IMR-90 (cell line): ENCODE measurements at regions not wholly inside any gene's neighbourhood (a gene's known extent, or its start where the extent isn't known, plus 50 kb on each side); places are given as distances from the start of the nearest gene placed in this dataset.

Source experiments
- ATAC-seq: fragments of 200-7000 bp; cut with Tn5 transposase; 2 replicates; pipeline ENCODE4 v1.9.1; 2020; ENCODE audit warnings: low read depth, mild to moderate bottlenecking, moderate library complexity
- BruUV-seq: library from RNA; stranded (reverse); fragments of 400-500 nt; replicated peaks from 2 replicates; lab custom pipeline; 2021; lab: Mats Ljungman, UMichigan
- CTCF ChIA-PET: fragments of 300-600 bp; formaldehyde crosslinking; extraction: SDS; loops from one replicate; lab custom pipeline; 2021; ENCODE audit warnings: antibody characterized with exemption; lab: Yijun Ruan, JAX
- POLR2A ChIA-PET: fragments of 300-600 bp; sonication (Branson Sonifier 250); formaldehyde crosslinking; loops from one replicate; lab custom pipeline; 2022; ENCODE audit warnings: antibody characterized with exemption; ENCODE audit not compliant: unreplicated experiment; lab: Charles Lee
- DNase-seq: peaks from one replicate; pipeline ENCODE4 v3.0.0; 2013
- H2AFZ ChIP-seq: replicated peaks from 2 replicates; pipeline ENCODE3; 2013; ENCODE audit warnings: low read length, mild to moderate bottlenecking; ENCODE audit not compliant: poor library complexity
- H2AK5ac ChIP-seq: 2 replicates; pipeline ENCODE4 v1.6.1; 2013; ENCODE audit warnings: low read depth, low read length, inconsistent platforms
- H2AK9ac ChIP-seq: replicated peaks from 2 replicates; pipeline ENCODE3; 2013; ENCODE audit warnings: mild to moderate bottlenecking, low read depth, low read length, moderate library complexity; ENCODE audit not compliant: poor library complexity
- H2BK120ac ChIP-seq: 2 replicates; pipeline ENCODE4 v1.6.1; 2013; ENCODE audit warnings: low read depth, low read length, inconsistent platforms
- H2BK15ac ChIP-seq: 3 replicates; pipeline ENCODE4 v1.6.1; 2013; ENCODE audit warnings: low read depth, low read length, inconsistent platforms
- H2BK20ac ChIP-seq: 2 replicates; pipeline ENCODE4 v1.6.1; 2013; ENCODE audit warnings: low read depth, mild to moderate bottlenecking, inconsistent platforms, low read length, moderate library complexity
- H2BK5ac ChIP-seq: 2 replicates; pipeline ENCODE4 v1.6.1; 2013; ENCODE audit warnings: mild to moderate bottlenecking, low read depth, low read length, inconsistent platforms; ENCODE audit not compliant: poor library complexity, severe bottlenecking
- H3K14ac ChIP-seq: replicated peaks from 2 replicates; pipeline ENCODE4 v1.6.1; 2013; ENCODE audit warnings: low read depth, low read length, inconsistent platforms
- H3K18ac ChIP-seq: 2 replicates; pipeline ENCODE4 v1.6.1; 2013; ENCODE audit warnings: low read depth, low read length, control low read depth
- H3K23ac ChIP-seq: 2 replicates; pipeline ENCODE4 v1.6.1; 2013; ENCODE audit warnings: low read depth, low read length, inconsistent platforms
- H3K27ac ChIP-seq: 2 replicates; pipeline ENCODE4 v1.5.1; 2013; ENCODE audit warnings: mild to moderate bottlenecking, control low read depth, low read length; ENCODE audit not compliant: insufficient read depth
- H3K27me3 ChIP-seq: 2 replicates; pipeline ENCODE4 v1.6.1; 2013; ENCODE audit warnings: low read length; ENCODE audit not compliant: control insufficient read depth, insufficient read depth
- H3K36me3 ChIP-seq: 2 replicates; pipeline ENCODE4 v1.6.1; 2013; ENCODE audit warnings: low read length, mixed read lengths; ENCODE audit not compliant: control insufficient read depth, insufficient read depth
- H3K4ac ChIP-seq: 2 replicates; pipeline ENCODE4 v1.6.1; 2013; ENCODE audit warnings: low read depth, low read length, inconsistent platforms
- H3K4me1 ChIP-seq: 2 replicates; pipeline ENCODE4 v1.6.1; 2013; ENCODE audit warnings: low read length, mixed read lengths; ENCODE audit not compliant: control insufficient read depth, insufficient read depth
- H3K4me2 ChIP-seq: 2 replicates; pipeline ENCODE4 v1.6.1; 2013; ENCODE audit warnings: low read depth, mild to moderate bottlenecking, control low read depth, low read length, moderate library complexity
- H3K4me3 ChIP-seq: 2 replicates; pipeline ENCODE4 v1.5.1; 2013; ENCODE audit warnings: low read depth, mild to moderate bottlenecking, control low read depth, low read length, moderate library complexity; ENCODE audit not compliant: insufficient read depth
- H3K56ac ChIP-seq: 2 replicates; pipeline ENCODE4 v1.6.1; 2013; ENCODE audit warnings: low read length, inconsistent platforms; ENCODE audit not compliant: insufficient read depth; ENCODE audit errors: extremely low read depth
- H3K79me1 ChIP-seq, 2 experiments: 2 replicates each; pipeline ENCODE4 v1.6.1; 2013; ENCODE audit warnings: low read length in 2 of 2, inconsistent platforms in 1 of 2, low read depth in 1 of 2
- H3K9ac ChIP-seq: 2 replicates; pipeline ENCODE4 v1.6.1; 2013; ENCODE audit warnings: low read depth, low read length, control low read depth
- H3K9me1 ChIP-seq: 2 replicates; pipeline ENCODE4 v1.6.1; 2013; ENCODE audit warnings: low read length, inconsistent platforms; ENCODE audit not compliant: insufficient read depth
- H3K9me3 ChIP-seq: 2 replicates; pipeline ENCODE4 v1.6.1; 2013; ENCODE audit warnings: low read length; ENCODE audit not compliant: control insufficient read depth, insufficient read depth
- H4K20me1 ChIP-seq: 2 replicates; pipeline ENCODE4 v1.6.1; 2013; ENCODE audit warnings: low read length, inconsistent platforms; ENCODE audit not compliant: insufficient read depth
- H4K5ac ChIP-seq: 2 replicates; pipeline ENCODE4 v1.6.1; 2013; ENCODE audit warnings: mild to moderate bottlenecking, low read depth, low read length, control low read depth
- H4K8ac ChIP-seq, 2 experiments: 2 replicates each; pipeline ENCODE4 v1.6.1; 2013; ENCODE audit warnings: low read depth in 2 of 2, low read length in 2 of 2, control low read depth in 1 of 2, inconsistent platforms in 1 of 2
- H4K91ac ChIP-seq: 2 replicates; pipeline ENCODE4 v1.6.1; 2013; ENCODE audit warnings: low read depth, low read length, inconsistent platforms; ENCODE audit not compliant: insufficient read depth
- MAFK ChIP-seq: IDR thresholded peaks from 2 replicates; pipeline ENCODE4 v1.6.1; 2012; ENCODE audit warnings: low read depth, low read length, improper control_type of control experiment
- RCOR1 ChIP-seq: IDR thresholded peaks from 2 replicates; pipeline ENCODE4 v1.6.1; 2012; ENCODE audit warnings: mild to moderate bottlenecking, low read length, improper control_type of control experiment; ENCODE audit not compliant: insufficient replicate concordance
- WGBS, 2 experiments: methylation state at CpG; one replicate each; pipeline versions ENCODE4 v1.1.5 to v1.1.7; 2013; ENCODE audit warnings: missing lambda C conversion rate in 2 of 2; ENCODE audit not compliant: insufficient read length in 1 of 2; ENCODE audit errors: extremely low coverage in 2 of 2; 5-methylcytosine and 5-hydroxymethylcytosine counted together
- dilution Hi-C: fragments of 300-500 bp; cut with HindIII; formaldehyde crosslinking; loops from one replicate; pipeline ENCODE4 v1.14.3; 2018; ENCODE audit warnings: low sequenced_read_pairs; ENCODE audit not compliant: unreplicated experiment
- in situ Hi-C: fragments of 300-500 bp; cut with MboI; formaldehyde crosslinking; loops from 3 replicates; pipeline ENCODE4 v1.14.3; 2019; ENCODE audit warnings: low sequenced_read_pairs, inconsistent platforms, mixed read lengths
- intact Hi-C: fragments of 100-400 bp; cut with micrococcal nuclease; formaldehyde crosslinking; loops from 2 replicates; pipeline ENCODE4 v1.10.0; 2022

DNA sequence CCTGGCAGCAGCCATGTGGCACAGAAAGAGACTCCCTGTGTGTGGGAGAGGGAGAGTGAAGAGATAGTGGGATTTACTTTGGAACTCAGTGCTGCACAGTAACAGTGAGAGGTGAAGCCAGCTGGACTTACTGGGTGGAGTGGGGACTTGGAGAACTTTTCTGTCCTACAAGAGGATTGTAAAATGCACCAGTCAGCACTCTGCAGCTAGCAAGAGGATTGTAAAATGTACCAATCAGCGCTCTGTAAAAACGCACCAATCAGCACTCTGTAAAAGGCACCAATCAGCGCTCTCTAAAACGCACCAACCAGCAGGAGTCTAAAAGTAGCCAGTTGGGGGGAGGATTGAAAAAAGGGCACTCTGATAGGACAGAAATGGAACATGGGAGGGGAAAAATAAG, 688.8 kb upstream of the ALCAM start:
- H3K56ac ChIP-seq, result no peak overlapping the region
- no peak overlapping the region for H2AK5ac ChIP-seq
- H2BK20ac ChIP-seq, result no peak overlapping the region
- no peak overlapping the region for H3K4me3 ChIP-seq
- no peaks in the 10 kb centered on the region for H4K20me1 ChIP-seq
- ChIA-PET CTCF (no interaction called here), POLR2A (no interaction called here)
- H3K4me2 ChIP-seq, result no peak overlapping the region
- DNase-seq (no peak), ATAC-seq (no peak)
- no peak overlapping the region for H2BK120ac ChIP-seq
- H3K9me3 ChIP-seq, result no peaks in the 10 kb centered on the region
- dilution Hi-C loops (no loop called here), intact Hi-C loops (no loop called here), in situ Hi-C loops (no loop called here)
- no peak overlapping the region for H3K14ac ChIP-seq
- H3K9me1 ChIP-seq, result no peaks in the 10 kb centered on the region
- H3K27ac ChIP-seq, result no peak overlapping the region
- no peak overlapping the region for H2BK15ac ChIP-seq
- H3K9ac ChIP-seq, result no peak overlapping the region
- H3K4ac ChIP-seq, result no peak overlapping the region
- no peak overlapping the region for H4K91ac ChIP-seq
- 100% methylated on average over 1 of the region's 4 CpGs; no CpG with 5 or more reads in 1 of the 2 experiments for WGBS, 2 experiments
- H3K18ac ChIP-seq, result no peak overlapping the region
- H4K5ac ChIP-seq, result no peak overlapping the region
- no peak overlapping the region for H4K8ac ChIP-seq
- H3K79me1 ChIP-seq, result no peaks in the 10 kb centered on the region
- BruUV-seq, result no TSS peak
- H3K27me3 ChIP-seq, result no peaks in the 10 kb centered on the region
- TF ChIP-seq MAFK, result peak; percentile 61
- TF ChIP-seq RCOR1, result no peak
- no peak overlapping the region for H2BK5ac ChIP-seq
- H2AK9ac ChIP-seq, result no peak overlapping the region
- no peak overlapping the region for H3K23ac ChIP-seq
- no peaks in the 10 kb centered on the region for H3K4me1 ChIP-seq
- no peaks in the 10 kb centered on the region for H3K36me3 ChIP-seq
- no peak overlapping the region for H2AFZ ChIP-seq
